Neural progenitor cell (in vitro differentiated cells): ENCODE measurements at regions not wholly inside any gene's neighbourhood (a gene's known extent, or its start where the extent isn't known, plus 50 kb on each side); places are given as distances from the start of the nearest gene placed in this dataset.
"Not testable (repeated sequence)": the region's sequence is repeated elsewhere in the genome, so short reads cannot be mapped to it uniquely, and the experiment has no call there.

Experiments used
- EZH2 ChIP-seq: fragments of 200-600 bp; sonication (generic); IDR thresholded peaks from 2 replicates; pipeline ENCODE4 v1.6.1; 2017; ENCODE audit warnings: antibody characterized with exemption, mild to moderate bottlenecking, moderate library complexity
- EZH2phosphoT487 ChIP-seq: fragments of 200-600 bp; sonication (generic); IDR thresholded peaks from 2 replicates; pipeline ENCODE4 v1.6.1; 2017; ENCODE audit warnings: antibody characterized with exemption
- TF ChIP-seq, protein P1 (sequence below): fragments of 200-600 bp; sonication (generic); IDR thresholded peaks from 2 replicates; pipeline ENCODE4 v1.5.1; 2017; ENCODE audit warnings: antibody characterized with exemption, mild to moderate bottlenecking

DNA sequence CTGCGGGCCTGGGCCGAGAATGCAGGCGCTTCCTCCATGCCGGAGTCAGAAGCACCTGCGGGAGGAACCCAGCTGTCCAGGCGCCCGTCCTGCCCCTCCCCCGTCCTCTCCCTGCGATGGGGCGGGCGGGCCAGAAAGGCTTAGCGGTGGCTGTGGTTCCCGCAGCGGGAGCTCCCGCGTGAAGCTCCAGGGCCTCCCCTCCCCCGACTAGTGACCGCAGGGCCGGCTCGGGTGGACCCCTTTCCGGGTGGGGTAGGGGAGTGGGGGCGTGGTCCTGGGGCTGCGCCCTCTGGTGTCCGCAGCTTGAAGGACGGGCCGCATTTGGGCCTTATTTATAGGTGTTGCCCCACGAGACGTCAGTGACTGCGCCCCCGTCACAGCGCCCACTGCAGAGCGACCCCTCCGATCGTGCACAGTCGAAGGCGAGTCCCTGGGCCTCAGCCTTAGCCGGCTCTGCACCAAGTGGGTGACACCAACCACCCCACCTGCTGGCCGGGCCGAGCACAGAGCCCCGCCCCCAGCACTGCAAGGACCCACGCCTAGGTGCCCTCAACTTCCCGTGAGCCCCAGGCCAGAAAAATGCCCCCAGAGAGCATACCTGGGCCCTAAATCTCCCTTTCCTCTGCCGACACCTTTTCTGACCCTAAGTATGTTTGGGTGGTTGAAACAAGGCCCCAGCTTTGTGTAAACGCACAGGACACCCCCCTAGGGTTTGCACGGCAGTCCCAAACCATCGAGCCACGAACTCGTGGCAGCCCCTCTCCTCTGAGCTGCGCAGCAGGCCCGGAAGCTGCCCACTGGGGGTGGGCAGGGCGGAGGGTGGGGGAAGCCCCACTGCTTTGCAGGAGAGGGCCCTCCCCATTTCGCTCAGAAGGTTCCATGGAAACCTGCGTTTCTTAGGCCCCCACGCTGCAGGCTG lies 252.4 kb downstream of the ANKRD30B start:
- TF ChIP-seq EZH2phosphoT487, EZH2: not testable (repeated sequence)
- TF ChIP-seq, protein P1, sequence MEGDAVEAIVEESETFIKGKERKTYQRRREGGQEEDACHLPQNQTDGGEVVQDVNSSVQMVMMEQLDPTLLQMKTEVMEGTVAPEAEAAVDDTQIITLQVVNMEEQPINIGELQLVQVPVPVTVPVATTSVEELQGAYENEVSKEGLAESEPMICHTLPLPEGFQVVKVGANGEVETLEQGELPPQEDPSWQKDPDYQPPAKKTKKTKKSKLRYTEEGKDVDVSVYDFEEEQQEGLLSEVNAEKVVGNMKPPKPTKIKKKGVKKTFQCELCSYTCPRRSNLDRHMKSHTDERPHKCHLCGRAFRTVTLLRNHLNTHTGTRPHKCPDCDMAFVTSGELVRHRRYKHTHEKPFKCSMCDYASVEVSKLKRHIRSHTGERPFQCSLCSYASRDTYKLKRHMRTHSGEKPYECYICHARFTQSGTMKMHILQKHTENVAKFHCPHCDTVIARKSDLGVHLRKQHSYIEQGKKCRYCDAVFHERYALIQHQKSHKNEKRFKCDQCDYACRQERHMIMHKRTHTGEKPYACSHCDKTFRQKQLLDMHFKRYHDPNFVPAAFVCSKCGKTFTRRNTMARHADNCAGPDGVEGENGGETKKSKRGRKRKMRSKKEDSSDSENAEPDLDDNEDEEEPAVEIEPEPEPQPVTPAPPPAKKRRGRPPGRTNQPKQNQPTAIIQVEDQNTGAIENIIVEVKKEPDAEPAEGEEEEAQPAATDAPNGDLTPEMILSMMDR = not testable (repeated sequence)
